Caco-2 (cell line): ENCODE measurements at regions not wholly inside any gene's neighbourhood (a gene's known extent, or its start where the extent isn't known, plus 50 kb on each side); places are given as distances from the start of the nearest gene placed in this dataset.

Source experiments
- BruUV-seq: library from RNA; stranded (reverse); fragments of 400-500 nt; replicated peaks from 2 replicates; lab custom pipeline; 2021; lab: Mats Ljungman, UMichigan
- CTCF ChIA-PET: fragments of 300-600 bp; sonication (Branson Sonifier 250); formaldehyde crosslinking; loops from one replicate; lab custom pipeline; 2022; ENCODE audit warnings: antibody characterized with exemption; lab: Charles Lee
- POLR2A ChIA-PET: fragments of 300-600 bp; sonication (Branson Sonifier 250); formaldehyde crosslinking; loops from one replicate; lab custom pipeline; 2022; ENCODE audit warnings: antibody characterized with exemption; lab: Charles Lee
- DNase-seq, 2 experiments: peaks; one replicate each; pipeline versions ENCODE4 v3.0.0 to v3.0.0-alpha.2; 2020 to 2022
- H3K27me3 ChIP-seq: replicated peaks from 2 replicates; pipeline ENCODE4 v1.6.0; 2011; ENCODE audit warnings: low read length; ENCODE audit not compliant: control insufficient read depth, insufficient read depth
- H3K36me3 ChIP-seq: 2 replicates; pipeline ENCODE4 v1.5.1; 2011; ENCODE audit warnings: low read length; ENCODE audit not compliant: control insufficient read depth, insufficient read depth
- H3K4me1 ChIP-seq: fragments of 250-450 bp; sonication (Bioruptor Pico); 2 replicates; pipeline ENCODE4 v1.5.1; 2020; ENCODE audit warnings: mild to moderate bottlenecking
- H3K4me3 ChIP-seq: 2 replicates; pipeline ENCODE4 v1.5.1; 2011; ENCODE audit warnings: low read depth, mild to moderate bottlenecking, control low read depth, low read length
- H3K9me3 ChIP-seq: fragments of 250-450 bp; sonication (Bioruptor Pico); 2 replicates; pipeline ENCODE4 v1.5.1; 2020; ENCODE audit warnings: mild to moderate bottlenecking, moderate library complexity
- H3K27ac Mint-ChIP-seq: one replicate; pipeline ENCODE4 v1.8.0; 2022; ENCODE audit warnings: mixed read lengths; ENCODE audit not compliant: unreplicated experiment
- H3K27me3 Mint-ChIP-seq: one replicate; pipeline ENCODE4 v1.8.0; 2022; ENCODE audit warnings: mixed read lengths; ENCODE audit not compliant: insufficient read depth, unreplicated experiment
- H3K36me3 Mint-ChIP-seq: one replicate; pipeline ENCODE4 v1.8.0; 2022; ENCODE audit warnings: mild to moderate bottlenecking, mixed read lengths; ENCODE audit not compliant: insufficient read depth, unreplicated experiment
- H3K4me1 Mint-ChIP-seq: one replicate; pipeline ENCODE4 v1.8.0; 2022; ENCODE audit warnings: low read depth, mixed read lengths; ENCODE audit not compliant: unreplicated experiment
- H3K4me3 Mint-ChIP-seq: one replicate; pipeline ENCODE4 v1.8.0; 2022; ENCODE audit warnings: mild to moderate bottlenecking, moderate library complexity, mixed read lengths; ENCODE audit not compliant: unreplicated experiment
- H3K9me3 Mint-ChIP-seq: one replicate; pipeline ENCODE4 v1.8.0; 2022; ENCODE audit warnings: mixed read lengths; ENCODE audit not compliant: unreplicated experiment
- intact Hi-C: fragments of 100-400 bp; cut with micrococcal nuclease; formaldehyde crosslinking; loops from one replicate; pipeline ENCODE4 v1.10.0; 2022; ENCODE audit not compliant: unreplicated experiment
- TF ChIP-seq, protein P1 (sequence below), 2 experiments: fragments of 200-600 bp in 1 of 2; IDR thresholded peaks; 1 replicate in 1 of 2; 2 replicates in 1 of 2; pipeline versions ENCODE4 v1.5.1 to v1.8.0; 2011 to 2022; ENCODE audit warnings: antibody characterized with exemption in 1 of 2, control low read depth in 1 of 2, inconsistent platforms in 1 of 2, low read depth in 1 of 2, low read length in 1 of 2, mild to moderate bottlenecking in 1 of 2, moderate library complexity in 1 of 2; ENCODE audit not compliant: insufficient read depth in 1 of 2, severe bottlenecking in 1 of 2, unreplicated experiment in 1 of 2

DNA sequence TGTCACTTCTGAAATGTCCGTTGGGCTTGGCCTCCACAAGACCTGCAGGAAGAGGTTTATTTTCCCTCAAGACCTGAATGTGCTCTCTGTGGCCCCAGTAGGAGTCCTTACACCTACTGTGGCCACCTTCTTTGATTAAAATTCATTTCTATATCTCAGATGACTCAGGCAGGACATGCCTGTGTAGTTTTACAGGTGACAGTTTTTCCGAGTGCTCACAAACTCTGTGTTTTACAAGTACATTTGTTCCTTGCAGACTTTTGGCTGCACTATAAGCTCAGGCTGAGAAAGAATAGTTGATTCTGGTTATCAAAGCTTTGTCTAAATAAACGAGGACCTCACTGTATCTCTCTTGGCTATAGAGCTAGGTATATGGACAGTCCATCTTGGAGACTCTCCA lies 257.1 kb downstream of the MAP2K4 start:
- Mint-ChIP-seq H3K4me1 (no peaks in the 10 kb centered on the region), H3K27ac (no peak overlapping the region), H3K9me3 (no peaks in the 10 kb centered on the region), H3K36me3 (no peaks in the 10 kb centered on the region), H3K4me3 (no peak overlapping the region), H3K27me3 (peaks cover 6% of the 10 kb centered on the region)
- Histone ChIP-seq H3K36me3 (no peaks in the 10 kb centered on the region), H3K27me3 (no peaks in the 10 kb centered on the region), H3K4me1 (no peaks in the 10 kb centered on the region), H3K4me3 (no peak overlapping the region), H3K9me3 (no peaks in the 10 kb centered on the region)
- no TSS peak for BruUV-seq
- intact Hi-C loops, result no loop called here
- no peak for DNase-seq
- CTCF ChIA-PET, result no interaction called here
- POLR2A ChIA-PET, result no interaction called here
- TF ChIP-seq, protein P1, sequence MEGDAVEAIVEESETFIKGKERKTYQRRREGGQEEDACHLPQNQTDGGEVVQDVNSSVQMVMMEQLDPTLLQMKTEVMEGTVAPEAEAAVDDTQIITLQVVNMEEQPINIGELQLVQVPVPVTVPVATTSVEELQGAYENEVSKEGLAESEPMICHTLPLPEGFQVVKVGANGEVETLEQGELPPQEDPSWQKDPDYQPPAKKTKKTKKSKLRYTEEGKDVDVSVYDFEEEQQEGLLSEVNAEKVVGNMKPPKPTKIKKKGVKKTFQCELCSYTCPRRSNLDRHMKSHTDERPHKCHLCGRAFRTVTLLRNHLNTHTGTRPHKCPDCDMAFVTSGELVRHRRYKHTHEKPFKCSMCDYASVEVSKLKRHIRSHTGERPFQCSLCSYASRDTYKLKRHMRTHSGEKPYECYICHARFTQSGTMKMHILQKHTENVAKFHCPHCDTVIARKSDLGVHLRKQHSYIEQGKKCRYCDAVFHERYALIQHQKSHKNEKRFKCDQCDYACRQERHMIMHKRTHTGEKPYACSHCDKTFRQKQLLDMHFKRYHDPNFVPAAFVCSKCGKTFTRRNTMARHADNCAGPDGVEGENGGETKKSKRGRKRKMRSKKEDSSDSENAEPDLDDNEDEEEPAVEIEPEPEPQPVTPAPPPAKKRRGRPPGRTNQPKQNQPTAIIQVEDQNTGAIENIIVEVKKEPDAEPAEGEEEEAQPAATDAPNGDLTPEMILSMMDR (IDR thresholded peaks at IDR 0.05; ENCODE audit: insufficient read depth in 1 of 2, low read depth in 1 of 2, low read length in 1 of 2, severe bottlenecking in 1 of 2, unreplicated experiment in 1 of 2), result no peak

DNA sequence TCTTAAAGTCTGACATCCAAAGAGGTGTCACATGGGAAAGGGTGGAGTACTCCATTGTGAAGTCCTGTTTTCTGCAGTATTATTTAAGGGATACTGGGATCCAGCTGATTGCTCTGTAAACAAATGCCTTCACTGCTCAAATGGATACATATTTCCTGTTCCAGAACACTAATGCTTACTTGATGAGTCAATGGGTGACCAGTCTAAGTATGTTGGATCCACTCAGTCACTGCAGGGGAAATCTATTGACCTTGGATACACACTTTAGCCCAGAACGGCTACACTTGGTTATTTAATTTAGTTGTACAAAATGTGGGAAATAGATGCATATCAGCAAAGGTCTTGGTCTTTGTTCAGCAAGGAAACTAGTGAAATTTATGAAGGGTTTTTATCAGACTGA lies 261.4 kb downstream of the MAP2K4 start:
- no TSS peak for BruUV-seq
- ChIA-PET CTCF (no interaction called here), POLR2A (no interaction called here)
- TF ChIP-seq, protein P1 (IDR thresholded peaks at IDR 0.05; ENCODE audit: insufficient read depth in 1 of 2, low read depth in 1 of 2, low read length in 1 of 2, severe bottlenecking in 1 of 2, unreplicated experiment in 1 of 2), result no peak
- H3K4me3 ChIP-seq, result no peak overlapping the region
- H3K27ac Mint-ChIP-seq, result no peak overlapping the region
- no peaks in the 10 kb centered on the region for H3K4me1 Mint-ChIP-seq
- peaks cover under 1% of the 10 kb centered on the region for H3K27me3 Mint-ChIP-seq
- no peaks in the 10 kb centered on the region for H3K9me3 Mint-ChIP-seq
- no peak for DNase-seq
- no peaks in the 10 kb centered on the region for H3K36me3 Mint-ChIP-seq
- H3K27me3 ChIP-seq, result no peaks in the 10 kb centered on the region
- H3K36me3 ChIP-seq, result no peaks in the 10 kb centered on the region
- no peak overlapping the region for H3K4me3 Mint-ChIP-seq
- no peaks in the 10 kb centered on the region for H3K9me3 ChIP-seq
- intact Hi-C loops, result no loop called here
- no peaks in the 10 kb centered on the region for H3K4me1 ChIP-seq

DNA sequence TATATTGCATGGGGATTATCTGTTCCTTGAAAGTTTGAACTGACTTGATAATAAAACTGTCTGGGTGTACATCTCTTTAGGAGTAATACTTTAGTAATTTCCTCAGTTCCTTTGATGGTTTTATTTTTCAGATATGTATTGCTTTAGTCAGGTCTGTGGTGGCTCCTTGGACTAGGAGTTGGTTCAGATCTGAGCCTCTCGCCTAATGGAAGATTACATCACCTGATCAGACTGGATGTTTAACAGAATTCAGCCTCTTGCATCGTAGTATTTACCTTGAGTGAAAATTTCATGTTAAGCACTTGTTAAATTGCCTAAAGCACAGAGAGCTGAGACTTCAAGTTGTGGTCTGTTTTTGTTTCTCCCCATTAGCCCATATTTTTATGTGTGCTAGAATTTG lies 267.3 kb downstream of the MAP2K4 start:
- no peaks in the 10 kb centered on the region for H3K36me3 Mint-ChIP-seq

More for the DNA sequence above, 267.3 kb downstream of the MAP2K4 start:
- Mint-ChIP-seq H3K4me1 (no peaks in the 10 kb centered on the region), H3K9me3 (no peaks in the 10 kb centered on the region), H3K27me3 (peaks cover 2% of the 10 kb centered on the region), H3K27ac (no peak overlapping the region), H3K4me3 (no peak overlapping the region)
- Histone ChIP-seq H3K9me3 (no peaks in the 10 kb centered on the region), H3K4me1 (no peaks in the 10 kb centered on the region), H3K36me3 (no peaks in the 10 kb centered on the region), H3K27me3 (no peaks in the 10 kb centered on the region), H3K4me3 (no peak overlapping the region)
- BruUV-seq, result no TSS peak
- no peak for DNase-seq
- intact Hi-C loops, result no loop called here
- ChIA-PET POLR2A (no interaction called here), CTCF (no interaction called here)
- TF ChIP-seq, protein P1 (IDR thresholded peaks at IDR 0.05; ENCODE audit: insufficient read depth in 1 of 2, low read depth in 1 of 2, low read length in 1 of 2, severe bottlenecking in 1 of 2, unreplicated experiment in 1 of 2), result no peak
